ENCODE measurements at regions not wholly inside any gene's neighbourhood (a gene's known extent, or its start where the extent isn't known, plus 50 kb on each side); places are given as distances from the start of the nearest gene placed in this dataset.

GRCh38 chr15:100729461-100729860, 127.1 kb downstream of the ASB7 start:
- H3K4me1 ChIP-seq = peaks cover 37% of the 10 kb centered on the region
- TF ChIP-seq POLR2A (IDR thresholded peaks at IDR 0.05) (no peak), CTCF (IDR thresholded peaks at IDR 0.05) (no peak), POLR2AphosphoS5 (IDR thresholded peaks at IDR 0.05; ENCODE audit: insufficient read depth in 1 of 2, low read depth in 1 of 2) (no peak)
- no peaks in the 10 kb centered on the region for H3K27me3 ChIP-seq
- intact Hi-C loops (cut with DNase I) = no loop called here
- no peaks in the 10 kb centered on the region for H3K36me3 ChIP-seq
- DNase-seq (ENCODE audit: extremely low spot score in 2 of 2) = no peak
- H3K27ac ChIP-seq = no peak overlapping the region
- H3K9me3 ChIP-seq = no peaks in the 10 kb centered on the region
- no peak overlapping the region for H3K4me3 ChIP-seq

- no peaks in the 10 kb centered on the region for H3K27me3 ChIP-seq
- H3K9me3 ChIP-seq = no peaks in the 10 kb centered on the region
- intact Hi-C loops (cut with DNase I) = no loop called here
- no peak for TF ChIP-seq POLR2A (IDR thresholded peaks at IDR 0.05)
- TF ChIP-seq CTCF (IDR thresholded peaks at IDR 0.05) = no peak
- TF ChIP-seq POLR2AphosphoS5 (IDR thresholded peaks at IDR 0.05; ENCODE audit: insufficient read depth in 1 of 2, low read depth in 1 of 2) = no peak
- no peak for DNase-seq (ENCODE audit: extremely low spot score in 2 of 2)
- H3K27ac ChIP-seq = no peak overlapping the region
- peaks cover 31% of the 10 kb centered on the region for H3K4me1 ChIP-seq
- no peaks in the 10 kb centered on the region for H3K36me3 ChIP-seq
- no peak overlapping the region for H3K4me3 ChIP-seq
Observed at GRCh38 chr15:100730129-100730528, 127.7 kb downstream of the ASB7 start.

DNA sequence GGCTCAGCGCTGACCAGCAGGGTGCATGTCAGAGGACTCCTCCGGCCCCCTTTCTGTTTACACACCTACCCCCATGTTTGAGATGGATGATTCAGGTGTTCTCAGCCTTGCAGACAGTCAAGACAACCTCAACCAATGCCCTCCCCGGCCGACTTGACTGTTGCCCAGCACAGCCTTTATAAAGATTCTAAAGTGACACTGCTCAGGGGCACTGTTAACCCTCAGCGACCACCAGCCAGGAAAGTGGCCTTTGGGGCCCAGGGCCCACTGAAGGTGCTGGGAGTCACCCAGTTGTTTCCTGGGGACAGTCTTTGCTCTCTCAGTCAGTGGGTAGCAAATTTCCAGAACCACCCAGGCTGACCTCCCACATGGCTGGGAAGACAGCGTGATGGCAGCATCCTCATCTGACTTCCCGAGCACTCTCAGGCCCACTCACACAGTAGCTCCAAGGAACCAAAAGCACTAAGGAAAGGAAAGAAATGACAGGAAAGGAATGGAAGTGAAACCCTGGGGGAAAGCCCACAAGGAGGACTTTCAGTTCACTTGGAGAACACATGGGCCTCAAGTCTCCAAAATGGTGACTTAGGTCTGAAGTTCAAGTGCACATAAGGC, 128.4 kb downstream of the ASB7 start:
- Histone ChIP-seq H3K27ac (no peak overlapping the region), H3K36me3 (no peaks in the 10 kb centered on the region), H3K4me3 (no peak overlapping the region), H3K4me1 (peaks cover 25% of the 10 kb centered on the region), H3K27me3 (no peaks in the 10 kb centered on the region), H3K9me3 (no peaks in the 10 kb centered on the region)
- intact Hi-C loops (cut with DNase I) = no loop called here
- TF ChIP-seq POLR2A (IDR thresholded peaks at IDR 0.05) (no peak), CTCF (IDR thresholded peaks at IDR 0.05) (no peak), POLR2AphosphoS5 (IDR thresholded peaks at IDR 0.05; ENCODE audit: insufficient read depth in 1 of 2, low read depth in 1 of 2) (no peak)
- peak; percentile 76 to 84 for DNase-seq (ENCODE audit: extremely low spot score in 2 of 2)

GRCh38 chr15:100731267-100732152, 129.1 kb downstream of the ASB7 start:
- Histone ChIP-seq H3K27me3 (no peaks in the 10 kb centered on the region), H3K4me1 (peaks cover 17% of the 10 kb centered on the region), H3K36me3 (no peaks in the 10 kb centered on the region), H3K4me3 (no peak overlapping the region), H3K27ac (no peak overlapping the region), H3K9me3 (no peaks in the 10 kb centered on the region)
- no peak for TF ChIP-seq POLR2AphosphoS5 (IDR thresholded peaks at IDR 0.05; ENCODE audit: insufficient read depth in 1 of 2, low read depth in 1 of 2)
- no peak for TF ChIP-seq CTCF (IDR thresholded peaks at IDR 0.05)
- TF ChIP-seq POLR2A (IDR thresholded peaks at IDR 0.05) = no peak
- DNase-seq (ENCODE audit: extremely low spot score in 2 of 2) = peak; percentile 79 to 91
- intact Hi-C loops (cut with DNase I) = no loop called here

Data from vagina (tissue), 2 donors.